Activated CD4-positive, alpha-beta T cell treated with anti-CD3 and anti-CD28 coated beads for 48 hours (primary cell): ENCODE measurements at regions not wholly inside any gene's neighbourhood (a gene's known extent, or its start where the extent isn't known, plus 50 kb on each side); places are given as distances from the start of the nearest gene placed in this dataset.
"Not testable (repeated sequence)": the region's sequence is repeated elsewhere in the genome, so short reads cannot be mapped to it uniquely, and the experiment has no call there.

Source experiments
- DNase-seq: peaks from one replicate; pipeline ENCODE4 v3.0.0-alpha.2; 2020

- no peak for DNase-seq
Observed at GRCh38 chr21:28639737-28640136, 352.9 kb downstream of the LTN1 start.

- DNase-seq, result peak; percentile 37
Observed at GRCh38 chr21:28636752-28637691, 355.7 kb downstream of the LTN1 start.

GRCh38 chr21:28635541-28635940 is 357.1 kb downstream of the LTN1 start:
- no peak for DNase-seq

- DNase-seq, result peak; percentile 36
Observed at GRCh38 chr21:28633839-28634555, 358.7 kb downstream of the LTN1 start.

- DNase-seq, result no peak
Observed at GRCh38 chr21:28632755-28633408, 359.8 kb downstream of the LTN1 start.

- no peak for DNase-seq
Observed at GRCh38 chr21:28627691-28628090, 365.0 kb downstream of the LTN1 start.

GRCh38 chr21:28627261-28627660 is 365.4 kb downstream of the LTN1 start:
- DNase-seq, result no peak

GRCh38 chr21:28624626-28625025 is 368.1 kb downstream of the LTN1 start:
- no peak for DNase-seq

GRCh38 chr21:28617300-28617699 is 375.4 kb downstream of the LTN1 start:
- DNase-seq, result no peak

- no peak for DNase-seq
Observed at GRCh38 chr21:28615276-28615675, 377.4 kb downstream of the LTN1 start.

GRCh38 chr21:28614791-28615190 is 377.9 kb downstream of the LTN1 start:
- DNase-seq, result no peak

- no peak for DNase-seq
Observed at GRCh38 chr21:28608646-28609045, 384.0 kb downstream of the LTN1 start.

GRCh38 chr21:28607545-28607944 is 385.1 kb downstream of the LTN1 start:
- DNase-seq, result no peak

- no peak for DNase-seq
Observed at GRCh38 chr21:28604946-28605537, 387.6 kb downstream of the LTN1 start.

- no peak for DNase-seq
Observed at GRCh38 chr21:28602546-28602945, 390.1 kb downstream of the LTN1 start.

GRCh38 chr21:28598214-28598613 is 394.5 kb downstream of the LTN1 start:
- DNase-seq, result no peak

- DNase-seq, result no peak
Observed at GRCh38 chr21:28592205-28592865, 400.3 kb downstream of the LTN1 start.

- no peak for DNase-seq
Observed at GRCh38 chr21:28590676-28591075, 402.0 kb downstream of the LTN1 start.

- DNase-seq, result no peak
Observed at GRCh38 chr21:28590026-28590425, 402.7 kb downstream of the LTN1 start.

- DNase-seq, result no peak
Observed at GRCh38 chr21:28588997-28589396, 403.7 kb downstream of the LTN1 start.

- DNase-seq, result no peak
Observed at GRCh38 chr21:28587748-28588147, 404.9 kb downstream of the LTN1 start.

- DNase-seq, result no peak
Observed at GRCh38 chr21:28581976-28582375, 410.7 kb downstream of the LTN1 start.

- not testable (repeated sequence) for DNase-seq
Observed at GRCh38 chr21:28581311-28581731, 411.4 kb downstream of the LTN1 start.
